HepG2 (cell line): ENCODE measurements at regions not wholly inside any gene's neighbourhood (a gene's known extent, or its start where the extent isn't known, plus 50 kb on each side); places are given as distances from the start of the nearest gene placed in this dataset.

ENCODE experiments used
- CEBPG ChIP-seq: IDR thresholded peaks from 2 replicates; pipeline ENCODE4 v1.6.1; 2016
- HDAC6 ChIP-seq: fragments of 200-600 bp; sonication (generic); IDR thresholded peaks from 2 replicates; pipeline ENCODE4 v1.7.0; 2017; ENCODE audit warnings: mild to moderate bottlenecking, antibody characterized with exemption, low read length, low read depth
- HIVEP1 ChIP-seq: sonication (generic); formaldehyde crosslinking; IDR thresholded peaks from 2 replicates; pipeline ENCODE4 v1.4.0; 2020; ENCODE audit warnings: mild to moderate bottlenecking, missing genetic modification reagents
- JUN ChIP-seq: sonication (generic); formaldehyde crosslinking; IDR thresholded peaks from 2 replicates; pipeline ENCODE4 v1.4.0; 2020; ENCODE audit warnings: mild to moderate bottlenecking, missing genetic modification reagents
- POLR2A ChIP-seq, 2 experiments: IDR thresholded peaks; 2 replicates each; pipeline ENCODE4 v1.6.1; 2011; ENCODE audit warnings: low read depth in 2 of 2, low read length in 2 of 2, mild to moderate bottlenecking in 1 of 2, moderate library complexity in 1 of 2; ENCODE audit not compliant: insufficient read depth in 1 of 2
- RAD21 ChIP-seq: fragments of 450-650 bp; formaldehyde crosslinking; IDR thresholded peaks from 2 replicates; pipeline ENCODE4 v1.5.0; 2020; ENCODE audit warnings: mild to moderate bottlenecking
- SP1 ChIP-seq, 2 experiments: fragments of 450-650 bp in 1 of 2; sonication (generic) in 1 of 2; formaldehyde crosslinking in 1 of 2; IDR thresholded peaks; 2 replicates each; pipeline versions ENCODE4 v1.4.0 to v1.6.1; 2016 to 2020; ENCODE audit warnings: missing genetic modification reagents in 1 of 2

DNA sequence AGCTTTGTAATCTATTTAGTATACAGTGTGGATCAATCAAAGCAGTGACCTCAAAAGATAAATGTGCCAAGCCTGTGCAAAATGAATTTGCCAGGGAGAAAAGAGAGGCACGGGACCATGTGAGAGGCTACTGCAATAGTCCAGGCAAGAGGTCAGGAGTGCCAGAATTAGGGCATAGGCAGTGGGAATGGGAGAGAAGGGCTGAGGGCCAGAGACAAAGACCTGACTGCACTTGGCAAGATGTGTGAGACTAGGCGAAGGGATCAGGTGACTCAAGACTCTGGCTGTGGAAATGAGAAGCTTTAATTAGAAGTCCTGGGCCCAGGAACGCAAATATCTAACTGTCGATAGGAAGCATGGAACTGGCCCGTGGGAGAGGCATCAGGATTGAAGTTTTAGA is 168.1 kb downstream of the DHX15 start:
- no peak for TF ChIP-seq POLR2A (IDR thresholded peaks at IDR 0.05; ENCODE audit: insufficient read depth in 1 of 2, low read depth in 2 of 2, low read length in 2 of 2)
- TF ChIP-seq HIVEP1 (CRISPR knock-in tag) = no peak
- no peak for TF ChIP-seq CEBPG (CRISPR knock-in tag)
- TF ChIP-seq HDAC6 = no peak
- no peak for TF ChIP-seq SP1 (IDR thresholded peaks at IDR 0.05)
- no peak for TF ChIP-seq SP1 (CRISPR knock-in tag; IDR thresholded peaks at IDR 0.05)
- no peak for TF ChIP-seq RAD21
- TF ChIP-seq JUN (CRISPR knock-in tag) = no peak
